ENCODE measurements at regions not wholly inside any gene's neighbourhood (a gene's known extent, or its start where the extent isn't known, plus 50 kb on each side); places are given as distances from the start of the nearest gene placed in this dataset.

DNA sequence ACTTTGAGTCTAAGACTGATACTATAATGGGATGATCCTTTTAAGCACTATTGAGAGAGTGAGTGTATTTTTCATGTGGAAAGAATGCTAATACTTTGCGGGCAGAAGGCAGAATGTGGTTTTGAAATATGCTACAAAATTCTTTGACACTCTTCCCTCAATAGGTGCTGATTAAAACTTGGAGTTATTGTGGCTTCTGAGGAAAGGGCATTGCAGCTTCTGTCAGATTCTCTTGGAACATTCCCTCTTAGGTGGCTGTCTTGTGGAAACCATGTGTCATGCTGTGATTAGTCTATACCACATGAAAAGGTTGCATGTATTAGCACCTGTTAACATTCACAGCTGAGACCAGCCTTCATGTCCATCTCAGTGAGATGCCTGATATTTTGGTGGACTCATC lies 547.0 kb downstream of the STIM2 start:
- no peaks in the 10 kb centered on the region for H3K36me3 ChIP-seq (ENCODE audit: control insufficient read depth, low read length)
- TF ChIP-seq, protein P1, sequence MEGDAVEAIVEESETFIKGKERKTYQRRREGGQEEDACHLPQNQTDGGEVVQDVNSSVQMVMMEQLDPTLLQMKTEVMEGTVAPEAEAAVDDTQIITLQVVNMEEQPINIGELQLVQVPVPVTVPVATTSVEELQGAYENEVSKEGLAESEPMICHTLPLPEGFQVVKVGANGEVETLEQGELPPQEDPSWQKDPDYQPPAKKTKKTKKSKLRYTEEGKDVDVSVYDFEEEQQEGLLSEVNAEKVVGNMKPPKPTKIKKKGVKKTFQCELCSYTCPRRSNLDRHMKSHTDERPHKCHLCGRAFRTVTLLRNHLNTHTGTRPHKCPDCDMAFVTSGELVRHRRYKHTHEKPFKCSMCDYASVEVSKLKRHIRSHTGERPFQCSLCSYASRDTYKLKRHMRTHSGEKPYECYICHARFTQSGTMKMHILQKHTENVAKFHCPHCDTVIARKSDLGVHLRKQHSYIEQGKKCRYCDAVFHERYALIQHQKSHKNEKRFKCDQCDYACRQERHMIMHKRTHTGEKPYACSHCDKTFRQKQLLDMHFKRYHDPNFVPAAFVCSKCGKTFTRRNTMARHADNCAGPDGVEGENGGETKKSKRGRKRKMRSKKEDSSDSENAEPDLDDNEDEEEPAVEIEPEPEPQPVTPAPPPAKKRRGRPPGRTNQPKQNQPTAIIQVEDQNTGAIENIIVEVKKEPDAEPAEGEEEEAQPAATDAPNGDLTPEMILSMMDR (IDR thresholded peaks at IDR 0.05; ENCODE audit: low read depth, low read length, poor library complexity, severe bottlenecking) = no peak
- TF ChIP-seq EZH2phosphoT487 (IDR thresholded peaks at IDR 0.05; ENCODE audit: borderline replicate concordance, low read length) = no peak

DNA sequence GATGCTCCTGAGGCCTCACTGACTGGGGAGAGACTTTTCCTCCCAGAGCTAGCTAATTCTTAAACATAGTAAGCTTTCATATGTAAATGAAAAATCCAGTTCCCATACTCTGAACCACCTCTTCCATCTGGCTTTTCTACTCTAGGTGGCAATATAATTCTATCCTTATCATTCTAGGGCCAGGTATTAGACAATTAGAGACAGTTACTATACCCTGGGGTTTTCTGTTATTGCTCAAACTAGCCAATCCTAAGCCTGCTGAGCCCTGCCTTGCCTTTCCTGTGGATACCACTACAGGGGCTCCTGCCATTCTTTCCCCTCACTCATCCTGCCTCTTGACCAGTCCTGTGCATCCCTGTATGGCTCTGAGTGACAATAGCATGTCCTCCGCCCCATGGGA lies 552.0 kb downstream of the STIM2 start:
- Histone ChIP-seq H3K9me2 (replicated peaks; ENCODE audit: control insufficient read depth, low read length) (no peaks in the 10 kb centered on the region), H3K27me3 (ENCODE audit: control insufficient read depth, low read length) (no peaks in the 10 kb centered on the region), H3K4me3 (ENCODE audit: low read length) (no peak overlapping the region), H3K4me2 (ENCODE audit: low read length) (no peak overlapping the region), H4K20me1 (ENCODE audit: control insufficient read depth, insufficient read depth, low read depth, low read length) (no peaks in the 10 kb centered on the region), H3K79me2 (ENCODE audit: control insufficient read depth, low read length) (no peaks in the 10 kb centered on the region), H3F3A (ENCODE audit: control insufficient read depth, insufficient read depth) (no peaks in the 10 kb centered on the region), H3K36me3 (ENCODE audit: control insufficient read depth, low read length) (no peaks in the 10 kb centered on the region), H3K9me3 (ENCODE audit: control insufficient read depth, insufficient read depth, low read length) (no peaks in the 10 kb centered on the region), H3K4me1 (ENCODE audit: control insufficient read depth, low read length) (no peaks in the 10 kb centered on the region), H3K27ac (ENCODE audit: low read depth, low read length) (no peak overlapping the region)
- no peak for TF ChIP-seq EZH2phosphoT487 (IDR thresholded peaks at IDR 0.05; ENCODE audit: borderline replicate concordance, low read length)
- TF ChIP-seq, protein P1 (IDR thresholded peaks at IDR 0.05; ENCODE audit: low read depth, low read length, poor library complexity, severe bottlenecking) = no peak

More for the DNA sequence above, 547.0 kb downstream of the STIM2 start:
- no peaks in the 10 kb centered on the region for H3F3A ChIP-seq (ENCODE audit: control insufficient read depth, insufficient read depth)
- no peaks in the 10 kb centered on the region for H3K4me1 ChIP-seq (ENCODE audit: control insufficient read depth, low read length)
- H3K27me3 ChIP-seq (ENCODE audit: control insufficient read depth, low read length) = no peaks in the 10 kb centered on the region
- H3K9me3 ChIP-seq (ENCODE audit: control insufficient read depth, insufficient read depth, low read length) = peaks cover 8% of the 10 kb centered on the region; the same call in 1 of the 2 replicates
- H3K4me3 ChIP-seq (ENCODE audit: low read length) = no peak overlapping the region
- no peak overlapping the region for H3K4me2 ChIP-seq (ENCODE audit: low read length)
- H3K79me2 ChIP-seq (ENCODE audit: control insufficient read depth, low read length) = no peaks in the 10 kb centered on the region
- no peaks in the 10 kb centered on the region for H3K9me2 ChIP-seq (replicated peaks; ENCODE audit: control insufficient read depth, low read length)
- no peaks in the 10 kb centered on the region for H4K20me1 ChIP-seq (ENCODE audit: control insufficient read depth, insufficient read depth, low read depth, low read length)
- no peak overlapping the region for H3K27ac ChIP-seq (ENCODE audit: low read depth, low read length)

DNA sequence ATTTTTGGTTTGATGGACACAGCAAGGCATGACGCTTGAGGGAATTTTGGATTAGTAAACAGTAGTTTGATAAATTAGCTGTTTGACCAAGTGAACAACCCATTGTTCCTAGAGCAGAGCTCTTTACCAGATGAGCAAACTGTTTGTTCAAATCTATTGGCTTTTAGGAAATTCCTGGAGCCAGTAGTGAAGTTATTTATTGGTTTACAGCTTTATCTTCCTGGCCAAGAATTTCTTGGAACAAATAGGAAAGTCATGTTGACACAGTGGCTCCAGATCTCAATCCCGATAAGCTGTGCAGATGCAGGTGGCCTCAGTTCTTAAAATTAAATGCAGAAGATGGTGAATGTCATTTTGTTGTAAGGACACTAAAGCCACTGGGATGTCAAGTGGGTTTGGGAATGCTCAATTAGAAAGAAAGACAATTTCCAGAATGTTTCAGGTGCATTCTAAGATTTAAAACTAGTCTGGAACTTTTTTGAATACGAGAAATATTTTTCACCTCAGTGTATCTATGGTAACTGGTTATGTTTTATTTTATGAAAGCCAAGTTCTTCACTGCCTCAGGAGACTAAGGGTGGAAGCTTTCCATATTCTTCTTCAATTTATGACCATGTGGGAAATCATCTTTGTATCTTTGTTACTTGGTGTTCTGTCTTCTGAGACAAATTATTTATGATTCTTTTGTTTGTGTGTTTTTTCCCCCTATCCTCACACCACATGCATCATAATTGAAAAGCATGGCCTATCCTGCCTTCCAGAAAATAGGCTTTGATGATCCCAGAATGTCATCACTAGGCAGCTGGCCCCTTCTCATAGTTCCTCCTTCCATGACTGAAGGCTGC lies 554.5 kb downstream of the STIM2 start:
- TF ChIP-seq, protein P1 (IDR thresholded peaks at IDR 0.05; ENCODE audit: low read depth, low read length, poor library complexity, severe bottlenecking) = no peak
- no peaks in the 10 kb centered on the region for H3F3A ChIP-seq (ENCODE audit: control insufficient read depth, insufficient read depth)
- H3K4me1 ChIP-seq (ENCODE audit: control insufficient read depth, low read length) = no peaks in the 10 kb centered on the region

More for the DNA sequence above, 554.5 kb downstream of the STIM2 start:
- Histone ChIP-seq H3K9me3 (ENCODE audit: control insufficient read depth, insufficient read depth, low read length) (no peaks in the 10 kb centered on the region), H3K9me2 (replicated peaks; ENCODE audit: control insufficient read depth, low read length) (no peaks in the 10 kb centered on the region), H3K4me3 (ENCODE audit: low read length) (no peak overlapping the region), H3K27ac (ENCODE audit: low read depth, low read length) (no peak overlapping the region), H3K79me2 (ENCODE audit: control insufficient read depth, low read length) (no peaks in the 10 kb centered on the region), H4K20me1 (ENCODE audit: control insufficient read depth, insufficient read depth, low read depth, low read length) (no peaks in the 10 kb centered on the region), H3K36me3 (ENCODE audit: control insufficient read depth, low read length) (no peaks in the 10 kb centered on the region), H3K4me2 (ENCODE audit: low read length) (no peak overlapping the region), H3K27me3 (ENCODE audit: control insufficient read depth, low read length) (no peaks in the 10 kb centered on the region)

All from DOHH2 (cell line).